ENCODE measurements at regions not wholly inside any gene's neighbourhood (a gene's known extent, or its start where the extent isn't known, plus 50 kb on each side); places are given as distances from the start of the nearest gene placed in this dataset.
"Not testable (repeated sequence)": the region's sequence is repeated elsewhere in the genome, so short reads cannot be mapped to it uniquely, and the experiment has no call there.

DNA sequence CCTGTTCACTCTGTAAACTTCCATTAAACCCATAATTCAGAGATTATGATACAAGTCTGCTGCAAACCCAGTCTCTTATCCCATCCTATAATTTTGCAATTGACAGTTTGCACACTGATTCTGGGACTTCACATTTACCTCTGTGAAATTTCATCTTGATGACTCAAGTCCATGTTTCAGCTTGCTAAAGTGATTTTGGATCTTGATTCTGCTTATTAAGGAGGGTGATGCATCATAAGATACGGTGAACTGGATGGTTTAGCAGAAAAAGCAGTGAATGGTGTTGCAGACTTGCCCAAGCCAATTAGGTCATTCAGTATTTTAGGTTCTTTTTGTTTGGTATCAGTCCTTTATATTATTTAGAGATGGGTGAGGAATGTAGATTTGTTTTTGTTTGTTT lies 125.5 kb upstream of the PODXL start:
- H4K20me1 ChIP-seq (ENCODE audit: control insufficient read depth, insufficient read depth, low read length, poor library complexity, severe bottlenecking) = no peaks in the 10 kb centered on the region
- H3K79me2 ChIP-seq (ENCODE audit: control insufficient read depth, insufficient read depth, low read length) = no peaks in the 10 kb centered on the region
- 33% methylated on average over 1 of the region's 1 CpG for WGBS (ENCODE audit: insufficient coverage)
- no peak overlapping the region for H3K27ac ChIP-seq (ENCODE audit: low read length in 2 of 2)
- H3K27me3 Mint-ChIP-seq = peaks cover 35% of the 10 kb centered on the region
- H3K4me3 Mint-ChIP-seq = no peak overlapping the region
- H3K36me3 ChIP-seq (replicated peaks in 1 of 2; ENCODE audit: control extremely low read depth in 1 of 2, control insufficient read depth in 1 of 2, extremely low read depth in 1 of 2, insufficient read depth in 2 of 2, low read length in 1 of 2) = no peaks in the 10 kb centered on the region
- H3K9me3 ChIP-seq (ENCODE audit: control extremely low read depth in 1 of 3, control insufficient read depth in 2 of 3, insufficient read depth in 1 of 3, low read length in 2 of 3) = peaks cover 0 to 4% (median 0%) of the 10 kb centered on the region in 3 donors
- H3K4me1 ChIP-seq (ENCODE audit: control insufficient read depth in 2 of 2, insufficient read depth in 2 of 2, low read length in 2 of 2) = no peaks in the 10 kb centered on the region
- H3K4me2 ChIP-seq (replicated peaks; ENCODE audit: low read depth, low read length, poor library complexity, severe bottlenecking) = no peak overlapping the region
- no peak overlapping the region for H3K9ac ChIP-seq (ENCODE audit: low read length)
- no peak for DNase-seq
- intact Hi-C loops (cut with micrococcal nuclease) = no loop called here
- no peak overlapping the region for H3K27ac Mint-ChIP-seq
- CTCF ChIA-PET = interaction anchor here (0.6 kb wide), 1 partner anchor 9 kb away, joined by 3 read pairs; no protein-coding TSS in a partner anchor
- no peak for ATAC-seq (ENCODE audit: low read depth)
- H3K4me1 Mint-ChIP-seq = no peaks in the 10 kb centered on the region
- POLR2A ChIA-PET = no interaction called here
- no peaks in the 10 kb centered on the region for H3K27me3 ChIP-seq (replicated peaks in 1 of 4; ENCODE audit: control extremely low read depth in 1 of 4, control insufficient read depth in 3 of 4, insufficient read depth in 4 of 4, low read length in 3 of 4)
- no peak for TF ChIP-seq EZH2 (IDR thresholded peaks at IDR 0.05; ENCODE audit: borderline replicate concordance, insufficient read depth, low read depth, low read length, poor library complexity, severe bottlenecking)
- TF ChIP-seq, protein P1, sequence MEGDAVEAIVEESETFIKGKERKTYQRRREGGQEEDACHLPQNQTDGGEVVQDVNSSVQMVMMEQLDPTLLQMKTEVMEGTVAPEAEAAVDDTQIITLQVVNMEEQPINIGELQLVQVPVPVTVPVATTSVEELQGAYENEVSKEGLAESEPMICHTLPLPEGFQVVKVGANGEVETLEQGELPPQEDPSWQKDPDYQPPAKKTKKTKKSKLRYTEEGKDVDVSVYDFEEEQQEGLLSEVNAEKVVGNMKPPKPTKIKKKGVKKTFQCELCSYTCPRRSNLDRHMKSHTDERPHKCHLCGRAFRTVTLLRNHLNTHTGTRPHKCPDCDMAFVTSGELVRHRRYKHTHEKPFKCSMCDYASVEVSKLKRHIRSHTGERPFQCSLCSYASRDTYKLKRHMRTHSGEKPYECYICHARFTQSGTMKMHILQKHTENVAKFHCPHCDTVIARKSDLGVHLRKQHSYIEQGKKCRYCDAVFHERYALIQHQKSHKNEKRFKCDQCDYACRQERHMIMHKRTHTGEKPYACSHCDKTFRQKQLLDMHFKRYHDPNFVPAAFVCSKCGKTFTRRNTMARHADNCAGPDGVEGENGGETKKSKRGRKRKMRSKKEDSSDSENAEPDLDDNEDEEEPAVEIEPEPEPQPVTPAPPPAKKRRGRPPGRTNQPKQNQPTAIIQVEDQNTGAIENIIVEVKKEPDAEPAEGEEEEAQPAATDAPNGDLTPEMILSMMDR (IDR thresholded peaks at IDR 0.05) = no peak
- no peak overlapping the region for H2AFZ ChIP-seq (ENCODE audit: insufficient read depth, low read depth, low read length, poor library complexity, severe bottlenecking)
- H3K4me3 ChIP-seq (ENCODE audit: control extremely low read depth in 1 of 5, extremely low read depth in 1 of 5, insufficient read depth in 1 of 5, low read depth in 2 of 5, low read length in 4 of 5) = no peak overlapping the region
- peaks cover 3% of the 10 kb centered on the region for H3K9me3 Mint-ChIP-seq (ENCODE audit: insufficient read depth)

- H3K4me1 Mint-ChIP-seq; H3K4me3 Mint-ChIP-seq; H3K36me3 ChIP-seq (replicated peaks in 1 of 2; ENCODE audit: control extremely low read depth in 1 of 2, control insufficient read depth in 1 of 2, extremely low read depth in 1 of 2, insufficient read depth in 2 of 2, low read length in 1 of 2); DNase-seq; H3K9me3 ChIP-seq (ENCODE audit: control extremely low read depth in 1 of 3, control insufficient read depth in 2 of 3, insufficient read depth in 1 of 3, low read length in 2 of 3); H3K79me2 ChIP-seq (ENCODE audit: control insufficient read depth, insufficient read depth, low read length); H3K4me3 ChIP-seq (ENCODE audit: control extremely low read depth in 1 of 5, extremely low read depth in 1 of 5, insufficient read depth in 1 of 5, low read depth in 2 of 5, low read length in 4 of 5); intact Hi-C loops (cut with micrococcal nuclease); H3K9ac ChIP-seq (ENCODE audit: low read length); H3K4me2 ChIP-seq (replicated peaks; ENCODE audit: low read depth, low read length, poor library complexity, severe bottlenecking); ATAC-seq (ENCODE audit: low read depth); POLR2A ChIA-PET; H2AFZ ChIP-seq (ENCODE audit: insufficient read depth, low read depth, low read length, poor library complexity, severe bottlenecking); H3K4me1 ChIP-seq (ENCODE audit: control insufficient read depth in 2 of 2, insufficient read depth in 2 of 2, low read length in 2 of 2); H3K27me3 ChIP-seq (replicated peaks in 1 of 4; ENCODE audit: control extremely low read depth in 1 of 4, control insufficient read depth in 3 of 4, insufficient read depth in 4 of 4, low read length in 3 of 4); H3K27ac ChIP-seq (ENCODE audit: low read length in 2 of 2); H3K9me3 Mint-ChIP-seq (ENCODE audit: insufficient read depth); H4K20me1 ChIP-seq (ENCODE audit: control insufficient read depth, insufficient read depth, low read length, poor library complexity, severe bottlenecking); H3K27ac Mint-ChIP-seq: not testable (repeated sequence)
- H3K27me3 Mint-ChIP-seq = peaks cover 31% of the 10 kb centered on the region
- 100% methylated on average over 2 of the region's 8 CpGs for WGBS (ENCODE audit: insufficient coverage)
- CTCF ChIA-PET = interaction anchor here (1.7 kb wide), 1 partner anchor 9 kb away, joined by 4 read pairs; no protein-coding TSS in a partner anchor
Measured at GRCh38 chr7:131679071-131679470, 122.6 kb upstream of the PODXL start.

GRCh38 chr7:131676850-131677249 lies 120.4 kb upstream of the PODXL start:
- POLR2A ChIA-PET; intact Hi-C loops (cut with micrococcal nuclease); CTCF ChIA-PET; H3K9me3 Mint-ChIP-seq (ENCODE audit: insufficient read depth); H3K27ac ChIP-seq (ENCODE audit: low read length in 2 of 2); H3K9ac ChIP-seq (ENCODE audit: low read length); H2AFZ ChIP-seq (ENCODE audit: insufficient read depth, low read depth, low read length, poor library complexity, severe bottlenecking); H3K79me2 ChIP-seq (ENCODE audit: control insufficient read depth, insufficient read depth, low read length); H3K4me1 Mint-ChIP-seq; H3K4me3 ChIP-seq (ENCODE audit: control extremely low read depth in 1 of 5, extremely low read depth in 1 of 5, insufficient read depth in 1 of 5, low read depth in 2 of 5, low read length in 4 of 5); H3K9me3 ChIP-seq (ENCODE audit: control extremely low read depth in 1 of 3, control insufficient read depth in 2 of 3, insufficient read depth in 1 of 3, low read length in 2 of 3); H3K4me2 ChIP-seq (replicated peaks; ENCODE audit: low read depth, low read length, poor library complexity, severe bottlenecking); H3K4me3 Mint-ChIP-seq; H3K27ac Mint-ChIP-seq; H4K20me1 ChIP-seq (ENCODE audit: control insufficient read depth, insufficient read depth, low read length, poor library complexity, severe bottlenecking); DNase-seq; H3K4me1 ChIP-seq (ENCODE audit: control insufficient read depth in 2 of 2, insufficient read depth in 2 of 2, low read length in 2 of 2); ATAC-seq (ENCODE audit: low read depth); H3K36me3 ChIP-seq (replicated peaks in 1 of 2; ENCODE audit: control extremely low read depth in 1 of 2, control insufficient read depth in 1 of 2, extremely low read depth in 1 of 2, insufficient read depth in 2 of 2, low read length in 1 of 2); H3K27me3 ChIP-seq (replicated peaks in 1 of 4; ENCODE audit: control extremely low read depth in 1 of 4, control insufficient read depth in 3 of 4, insufficient read depth in 4 of 4, low read length in 3 of 4): not testable (repeated sequence)
- peaks cover 35% of the 10 kb centered on the region for H3K27me3 Mint-ChIP-seq
- WGBS (ENCODE audit: insufficient coverage) = no CpG with 5 or more reads among the region's 2 CpGs
